GDM1 (cell line): ENCODE measurements at regions not wholly inside any gene's neighbourhood (a gene's known extent, or its start where the extent isn't known, plus 50 kb on each side); places are given as distances from the start of the nearest gene placed in this dataset.
"Not testable (repeated sequence)": the region's sequence is repeated elsewhere in the genome, so short reads cannot be mapped to it uniquely, and the experiment has no call there.

ENCODE experiments used
- DNase-seq: peaks from one replicate; lab custom pipeline; 2025; lab: John Stamatoyannopoulos, UW

DNA sequence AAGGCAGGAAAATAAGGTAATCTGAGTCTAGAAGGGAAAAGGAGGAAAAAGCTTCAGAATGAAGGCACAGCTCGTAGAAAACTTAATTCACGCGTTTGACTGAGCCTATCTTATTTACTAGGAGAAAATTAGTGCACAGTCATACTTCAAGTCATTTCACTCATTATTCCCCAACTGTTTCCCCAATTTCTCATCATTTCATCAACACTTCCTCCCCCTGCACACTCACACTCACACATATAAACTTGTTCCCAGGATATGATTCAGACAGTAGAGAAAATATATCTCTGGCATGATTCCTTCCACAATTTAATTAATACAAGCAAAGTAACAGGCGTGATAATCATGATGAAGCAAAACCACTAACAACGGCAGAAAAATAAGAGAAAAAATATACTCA is 94.5 kb upstream of the F13A1 start:
- DNase-seq, result no peak

- DNase-seq, result no peak
Measured at GRCh38 chr6:6417475-6417874, 97.0 kb upstream of the F13A1 start.

GRCh38 chr6:6418421-6418820 is 98.0 kb upstream of the F13A1 start:
- DNase-seq, result no peak

DNA sequence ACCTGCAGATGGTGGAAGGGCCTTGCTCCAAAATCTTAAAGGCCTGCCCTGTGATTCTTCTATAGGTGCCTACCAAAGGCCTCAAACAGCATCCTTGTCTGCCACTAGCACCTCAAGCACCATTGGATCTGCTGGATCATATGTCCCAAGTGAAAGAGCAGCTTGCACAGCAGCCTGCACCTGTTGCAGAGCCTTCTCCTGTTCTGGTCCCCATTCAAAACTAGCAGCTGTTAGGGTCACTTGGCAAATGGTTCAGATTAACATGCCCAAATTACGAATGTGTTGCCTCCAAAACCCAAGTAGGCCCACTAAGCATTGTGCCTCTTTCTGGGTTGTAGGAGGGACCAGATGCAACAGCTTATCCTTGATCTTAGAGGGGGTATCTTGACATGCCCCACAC is 99.6 kb upstream of the F13A1 start:
- no peak for DNase-seq

DNA sequence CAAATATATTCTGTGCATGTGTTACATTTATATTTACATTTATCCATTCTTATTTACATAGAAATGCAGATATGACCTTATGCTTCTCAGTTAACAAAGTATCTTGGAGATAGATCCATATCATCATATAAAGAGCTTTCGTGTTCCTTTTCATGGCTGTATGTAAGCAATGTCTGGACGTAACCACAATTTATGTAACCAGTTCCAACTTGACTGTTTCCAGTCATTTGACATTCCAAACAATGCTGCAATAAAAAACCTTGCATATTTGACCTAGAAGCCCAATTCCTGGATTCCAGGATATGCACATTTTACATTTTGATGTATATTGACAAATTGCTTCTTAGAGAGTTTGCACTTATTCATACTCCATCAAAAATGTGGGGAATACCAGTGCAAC is 113.7 kb upstream of the F13A1 start:
- no peak for DNase-seq

GRCh38 chr6:6434723-6435122 is 114.3 kb upstream of the F13A1 start:
- DNase-seq, result no peak

GRCh38 chr6:6436366-6436765 is 115.9 kb upstream of the F13A1 start:
- DNase-seq, result no peak

- DNase-seq, result no peak
Measured at GRCh38 chr6:6436946-6437345, 116.5 kb upstream of the F13A1 start.

DNA sequence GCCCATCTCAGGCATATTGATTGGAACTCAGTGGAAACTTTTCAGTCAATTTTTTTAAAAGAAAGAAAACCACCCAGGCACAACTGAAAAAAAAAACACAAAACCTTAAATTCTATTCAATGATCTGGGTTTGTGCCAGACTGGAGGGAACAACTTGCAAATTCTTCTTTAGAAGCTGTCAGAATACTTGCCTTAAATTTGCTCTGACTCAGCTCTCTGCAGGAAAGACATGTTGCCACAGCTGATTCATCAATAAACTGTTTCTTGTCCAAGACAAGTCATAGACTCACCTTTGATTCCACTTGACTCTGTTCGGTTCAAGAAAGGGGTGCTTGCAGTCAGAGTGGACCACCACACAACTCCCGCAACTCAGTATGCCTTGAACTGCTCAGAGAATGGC is 117.8 kb upstream of the F13A1 start:
- DNase-seq, result no peak

- DNase-seq, result no peak
Measured at GRCh38 chr6:6439778-6440177, 119.3 kb upstream of the F13A1 start.

GRCh38 chr6:6452002-6452401 is 131.5 kb upstream of the F13A1 start:
- DNase-seq, result no peak

DNA sequence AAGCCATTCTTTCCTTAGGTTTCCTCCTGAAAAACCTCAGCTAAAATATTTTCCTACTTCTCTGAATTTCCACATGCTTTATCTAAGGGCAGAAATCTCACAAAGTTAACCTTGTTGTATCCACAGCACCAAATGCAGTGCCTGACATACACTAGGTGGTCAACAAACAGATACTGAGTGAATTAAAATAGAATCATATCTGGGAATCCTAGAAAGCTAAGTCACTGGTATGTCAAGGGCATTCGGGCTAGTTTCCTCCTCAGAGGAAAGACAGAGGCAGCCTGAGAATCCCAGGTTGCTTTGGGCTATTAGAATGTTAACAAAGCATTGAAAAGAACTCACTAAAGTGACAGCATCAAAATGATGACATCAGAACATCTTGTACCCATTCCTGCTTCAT is 132.7 kb upstream of the F13A1 start:
- no peak for DNase-seq

GRCh38 chr6:6455272-6455671 is 133.2 kb upstream of the LY86 start:
- DNase-seq, result no peak

DNA sequence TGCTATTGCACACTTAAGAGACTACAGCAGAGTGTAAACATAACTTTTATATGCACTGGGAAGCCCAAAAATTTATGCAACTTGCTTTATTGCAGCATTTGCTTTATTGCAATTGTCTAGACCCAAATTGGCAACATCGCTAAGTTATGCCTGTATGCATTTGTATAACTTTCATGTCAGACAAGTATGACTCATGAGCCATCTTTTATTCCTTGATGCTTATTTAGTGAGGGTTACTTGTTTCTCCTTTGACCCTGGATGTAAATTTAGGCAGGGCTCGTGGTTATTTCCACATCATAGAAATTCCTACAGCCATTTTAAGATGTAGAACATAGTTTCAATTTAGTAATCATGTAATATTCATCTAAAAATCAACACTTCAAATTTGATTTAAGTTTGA is 130.3 kb upstream of the LY86 start:
- DNase-seq, result no peak

GRCh38 chr6:6459963-6460362 is 128.6 kb upstream of the LY86 start:
- DNase-seq, result not testable (repeated sequence)

DNA sequence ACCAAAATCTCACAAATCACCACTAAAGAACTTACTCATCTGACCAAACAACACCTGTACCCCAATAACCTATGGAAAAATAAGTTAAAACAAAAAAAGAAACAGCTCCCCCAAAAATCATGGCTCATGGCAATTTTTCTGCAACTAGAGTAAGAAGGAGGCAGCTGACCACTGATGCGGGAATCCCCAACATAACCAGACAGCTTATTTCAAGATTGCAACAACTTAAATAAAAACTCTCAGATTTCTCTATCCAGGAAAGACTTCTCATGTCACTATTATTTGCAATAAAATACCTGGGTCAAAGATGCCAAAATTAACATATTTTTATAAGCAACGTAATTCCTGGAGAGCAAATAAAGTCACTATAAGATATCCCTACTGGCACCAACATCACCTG is 128.1 kb upstream of the LY86 start:
- no peak for DNase-seq

DNA sequence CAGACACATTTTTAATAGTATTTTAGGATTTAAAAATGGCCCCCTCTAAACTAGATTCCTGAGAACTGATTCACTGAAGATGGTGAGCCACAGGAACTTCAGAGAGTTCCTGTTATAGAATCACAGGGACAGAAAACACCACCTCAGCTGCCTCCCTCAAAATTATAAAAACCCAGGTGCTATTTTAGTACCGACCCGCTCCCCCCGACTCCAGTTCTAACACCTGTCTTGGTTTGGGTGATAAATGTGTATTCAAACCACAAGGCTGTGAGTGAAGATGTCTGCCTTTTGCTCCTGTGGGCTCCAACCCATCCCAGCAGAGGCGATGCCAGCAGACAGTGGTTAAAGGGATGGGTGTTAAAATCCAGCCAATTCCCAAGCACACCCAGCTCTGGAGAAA is 127.4 kb upstream of the LY86 start:
- DNase-seq, result no peak

GRCh38 chr6:6466967-6467761 is 121.4 kb upstream of the LY86 start:
- DNase-seq, result no peak

DNA sequence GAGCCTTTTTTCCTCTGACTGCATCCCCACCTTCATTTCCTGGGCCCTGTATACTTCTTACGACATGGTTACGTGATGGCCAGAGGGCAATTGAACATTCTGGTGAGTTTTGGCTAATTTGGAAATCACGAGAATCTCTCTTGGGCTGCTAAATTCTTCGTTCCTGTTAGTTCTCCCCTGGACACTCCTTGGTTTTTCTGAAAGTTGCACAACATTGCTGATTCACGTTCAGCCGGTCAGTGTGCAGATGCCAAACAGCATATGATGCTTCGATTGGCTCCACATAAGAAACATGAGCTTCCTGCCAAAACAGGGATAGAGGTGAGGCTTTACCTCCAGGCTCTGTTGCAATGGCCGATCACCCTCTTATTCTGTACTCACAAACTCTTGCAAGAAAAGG is 119.4 kb upstream of the LY86 start:
- DNase-seq, result no peak

- no peak for DNase-seq
Measured at GRCh38 chr6:6470123-6470522, 118.4 kb upstream of the LY86 start.

GRCh38 chr6:6471276-6471675 is 117.2 kb upstream of the LY86 start:
- DNase-seq, result no peak

- DNase-seq, result no peak
Measured at GRCh38 chr6:6474170-6474920, 114.2 kb upstream of the LY86 start.

GRCh38 chr6:6479785-6480184 is 108.7 kb upstream of the LY86 start:
- DNase-seq, result no peak

GRCh38 chr6:6482256-6482655 is 106.3 kb upstream of the LY86 start:
- no peak for DNase-seq
